ENCODE measurements at regions not wholly inside any gene's neighbourhood (a gene's known extent, or its start where the extent isn't known, plus 50 kb on each side); places are given as distances from the start of the nearest gene placed in this dataset.

- H3K27ac ChIP-seq (ENCODE audit: low read depth, low read length), result no peak overlapping the region
Observed at GRCh38 chr18:54700580-54700979, 109.5 kb downstream of the DYNAP start.

GRCh38 chr18:54702686-54703085 lies 111.6 kb downstream of the DYNAP start:
- H3K27ac ChIP-seq (ENCODE audit: low read depth, low read length), result no peak overlapping the region
- no peak overlapping the region for H3K9ac ChIP-seq (ENCODE audit: low read length)
- H3K79me2 ChIP-seq (ENCODE audit: insufficient read depth, low read length), result no peaks in the 10 kb centered on the region
- no peaks in the 10 kb centered on the region for H3K27me3 ChIP-seq (ENCODE audit: low read length)
- no peak overlapping the region for H2AFZ ChIP-seq (ENCODE audit: low read depth, low read length, severe bottlenecking)
- H3K9me3 ChIP-seq (ENCODE audit: insufficient read depth, low read length), result no peaks in the 10 kb centered on the region
- H3K4me3 ChIP-seq (ENCODE audit: insufficient read depth, low read length, poor library complexity, severe bottlenecking), result no peak overlapping the region
- no peaks in the 10 kb centered on the region for H3K9me2 ChIP-seq (replicated peaks; ENCODE audit: insufficient read depth, low read length)
- H3F3A ChIP-seq (ENCODE audit: insufficient read depth), result no peaks in the 10 kb centered on the region
- no peaks in the 10 kb centered on the region for H4K20me1 ChIP-seq (ENCODE audit: low read depth, low read length)
- H3K4me2 ChIP-seq (ENCODE audit: low read depth, low read length, poor library complexity, severe bottlenecking), result no peak overlapping the region
- TF ChIP-seq EZH2phosphoT487 (conservative IDR thresholded peaks at IDR 0.05; ENCODE audit: low read length) (no peak), CTCF (IDR thresholded peaks at IDR 0.05; ENCODE audit: insufficient read depth, low read length, poor library complexity, severe bottlenecking) (no peak)
- no peaks in the 10 kb centered on the region for H3K36me3 ChIP-seq (ENCODE audit: low read length)

More at GRCh38 chr18:54700580-54700979, 109.5 kb downstream of the DYNAP start:
- Histone ChIP-seq H3K9ac (ENCODE audit: low read length) (no peak overlapping the region), H3K9me2 (replicated peaks; ENCODE audit: insufficient read depth, low read length) (no peaks in the 10 kb centered on the region), H3K36me3 (ENCODE audit: low read length) (no peaks in the 10 kb centered on the region), H2AFZ (ENCODE audit: low read depth, low read length, severe bottlenecking) (no peak overlapping the region), H3F3A (ENCODE audit: insufficient read depth) (no peaks in the 10 kb centered on the region), H3K79me2 (ENCODE audit: insufficient read depth, low read length) (no peaks in the 10 kb centered on the region), H3K27me3 (ENCODE audit: low read length) (no peaks in the 10 kb centered on the region), H4K20me1 (ENCODE audit: low read depth, low read length) (no peaks in the 10 kb centered on the region), H3K4me2 (ENCODE audit: low read depth, low read length, poor library complexity, severe bottlenecking) (no peak overlapping the region), H3K9me3 (ENCODE audit: insufficient read depth, low read length) (no peaks in the 10 kb centered on the region), H3K4me3 (ENCODE audit: insufficient read depth, low read length, poor library complexity, severe bottlenecking) (no peak overlapping the region)
- TF ChIP-seq CTCF (IDR thresholded peaks at IDR 0.05; ENCODE audit: insufficient read depth, low read length, poor library complexity, severe bottlenecking) (no peak), EZH2phosphoT487 (conservative IDR thresholded peaks at IDR 0.05; ENCODE audit: low read length) (no peak)

- no peaks in the 10 kb centered on the region for H3K27me3 ChIP-seq (ENCODE audit: low read length)
- H4K20me1 ChIP-seq (ENCODE audit: low read depth, low read length), result no peaks in the 10 kb centered on the region
- H3K36me3 ChIP-seq (ENCODE audit: low read length), result no peaks in the 10 kb centered on the region
- no peaks in the 10 kb centered on the region for H3K79me2 ChIP-seq (ENCODE audit: insufficient read depth, low read length)
- no peak overlapping the region for H3K4me3 ChIP-seq (ENCODE audit: insufficient read depth, low read length, poor library complexity, severe bottlenecking)
- no peaks in the 10 kb centered on the region for H3K9me3 ChIP-seq (ENCODE audit: insufficient read depth, low read length)
- TF ChIP-seq CTCF (IDR thresholded peaks at IDR 0.05; ENCODE audit: insufficient read depth, low read length, poor library complexity, severe bottlenecking) (no peak), EZH2phosphoT487 (conservative IDR thresholded peaks at IDR 0.05; ENCODE audit: low read length) (no peak)
- no peak overlapping the region for H3K4me2 ChIP-seq (ENCODE audit: low read depth, low read length, poor library complexity, severe bottlenecking)
- H3K9ac ChIP-seq (ENCODE audit: low read length), result no peak overlapping the region
- H2AFZ ChIP-seq (ENCODE audit: low read depth, low read length, severe bottlenecking), result no peak overlapping the region
- H3F3A ChIP-seq (ENCODE audit: insufficient read depth), result no peaks in the 10 kb centered on the region
- no peak overlapping the region for H3K27ac ChIP-seq (ENCODE audit: low read depth, low read length)
- H3K9me2 ChIP-seq (replicated peaks; ENCODE audit: insufficient read depth, low read length), result no peaks in the 10 kb centered on the region
Observed at GRCh38 chr18:54710074-54710899, 118.0 kb upstream of the RAB27B start.

Data from SU-DHL-6 (cell line).